Activated T-cell treated with anti-CD3 and anti-CD28 coated beads, Interleukin-2, amount 50 U/mL, for 4 hours (primary cell): ENCODE measurements at regions not wholly inside any gene's neighbourhood (a gene's known extent, or its start where the extent isn't known, plus 50 kb on each side); places are given as distances from the start of the nearest gene placed in this dataset.
"Not testable (repeated sequence)": the region's sequence is repeated elsewhere in the genome, so short reads cannot be mapped to it uniquely, and the experiment has no call there.

Experiments used
- ATAC-seq, 2 donors: fragments of 200-7000 bp; cut with Tn5 transposase; one replicate each; pipeline ENCODE4 v1.10.0; 2021
- DNase-seq: peaks from one replicate; pipeline ENCODE4 v3.0.0-alpha.2; 2020
- H3K27me3 Mint-ChIP-seq: one replicate; pipeline ENCODE4 v1.8.0; 2021; ENCODE audit warnings: low read depth, mixed read lengths
- H3K36me3 Mint-ChIP-seq: one replicate; pipeline ENCODE4 v1.8.0; 2022; ENCODE audit warnings: mixed read lengths; ENCODE audit not compliant: insufficient read depth
- H3K4me1 Mint-ChIP-seq: one replicate; pipeline ENCODE4 v1.8.0; 2021; ENCODE audit warnings: low read depth, mixed read lengths
- H3K4me3 Mint-ChIP-seq: one replicate; pipeline ENCODE4 v1.8.0; 2021; ENCODE audit warnings: mild to moderate bottlenecking, moderate library complexity, mixed read lengths
- H3K9me3 Mint-ChIP-seq: one replicate; pipeline ENCODE4 v1.8.0; 2021; ENCODE audit warnings: mixed read lengths

DNA sequence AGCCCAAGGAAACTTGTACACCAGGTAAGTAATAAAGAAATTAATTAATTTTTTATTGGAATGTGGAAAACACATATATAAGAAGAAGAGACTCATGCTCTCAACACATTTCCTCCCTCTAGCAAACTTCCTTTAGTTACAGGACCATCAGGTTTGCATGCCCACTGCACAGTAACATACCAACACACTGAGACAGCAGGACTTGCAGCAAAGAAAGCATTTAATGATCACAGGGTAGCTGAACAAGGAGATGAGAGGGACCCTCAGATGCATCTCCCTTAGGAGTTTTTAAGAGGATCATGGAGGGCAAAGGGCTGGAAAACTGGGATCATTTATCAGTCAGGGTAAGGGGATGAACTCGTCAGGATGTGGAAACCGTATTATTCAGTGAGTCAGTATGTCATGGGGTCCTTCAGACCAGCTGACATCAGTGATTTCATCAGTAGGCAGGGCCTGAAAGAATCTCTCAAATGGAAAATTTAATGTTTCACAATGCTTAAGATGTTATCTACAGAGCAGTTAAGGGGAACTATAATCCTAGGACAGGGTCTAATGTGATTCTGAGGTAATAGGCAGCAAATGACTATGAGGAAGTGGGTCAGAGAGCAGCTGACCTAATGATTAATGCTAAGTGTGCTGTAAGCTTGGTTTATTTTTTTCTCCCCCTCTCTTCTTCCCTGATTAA lies 193.8 kb upstream of the RND3 start:
- no peak overlapping the region for H3K4me3 Mint-ChIP-seq
- ATAC-seq (no peak), DNase-seq (no peak)
- no peaks in the 10 kb centered on the region for H3K9me3 Mint-ChIP-seq
- no peaks in the 10 kb centered on the region for H3K4me1 Mint-ChIP-seq
- H3K36me3 Mint-ChIP-seq: no peaks in the 10 kb centered on the region
- H3K27me3 Mint-ChIP-seq: no peaks in the 10 kb centered on the region

DNA sequence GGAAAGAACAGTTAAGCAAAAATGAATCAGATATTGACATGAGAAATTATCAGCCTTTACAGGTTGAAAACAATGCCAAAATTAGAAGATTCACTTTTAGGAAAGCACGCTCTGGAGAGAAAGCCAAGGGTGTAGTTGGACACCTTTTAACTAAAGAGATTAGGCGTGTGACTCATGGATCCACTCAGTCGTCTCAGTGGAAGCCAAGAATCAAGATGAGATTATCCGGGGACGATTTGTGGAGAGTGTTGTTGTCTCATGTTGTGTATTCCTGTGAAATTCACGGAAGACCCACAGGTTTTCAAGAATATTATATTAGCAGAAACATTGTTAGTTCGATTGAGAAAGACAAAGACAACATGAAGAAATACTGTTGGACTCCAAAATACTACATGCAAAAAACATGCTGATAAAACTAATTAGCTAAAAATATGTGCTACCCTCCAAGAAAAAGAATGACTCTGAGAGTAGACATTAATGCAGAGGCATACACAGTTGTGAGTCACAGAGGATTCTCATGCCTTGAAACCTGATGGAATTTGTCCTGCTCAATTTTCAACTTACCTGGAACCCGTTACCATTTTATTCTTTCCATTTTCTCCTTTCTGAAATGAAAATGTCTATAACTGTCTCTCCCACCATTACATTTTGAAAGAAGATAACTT lies 192.1 kb upstream of the RND3 start:
- H3K27me3 Mint-ChIP-seq: no peaks in the 10 kb centered on the region
- ATAC-seq (no peak), DNase-seq (no peak)
- no peaks in the 10 kb centered on the region for H3K9me3 Mint-ChIP-seq
- no peaks in the 10 kb centered on the region for H3K36me3 Mint-ChIP-seq
- H3K4me3 Mint-ChIP-seq: no peak overlapping the region
- H3K4me1 Mint-ChIP-seq: no peaks in the 10 kb centered on the region

DNA sequence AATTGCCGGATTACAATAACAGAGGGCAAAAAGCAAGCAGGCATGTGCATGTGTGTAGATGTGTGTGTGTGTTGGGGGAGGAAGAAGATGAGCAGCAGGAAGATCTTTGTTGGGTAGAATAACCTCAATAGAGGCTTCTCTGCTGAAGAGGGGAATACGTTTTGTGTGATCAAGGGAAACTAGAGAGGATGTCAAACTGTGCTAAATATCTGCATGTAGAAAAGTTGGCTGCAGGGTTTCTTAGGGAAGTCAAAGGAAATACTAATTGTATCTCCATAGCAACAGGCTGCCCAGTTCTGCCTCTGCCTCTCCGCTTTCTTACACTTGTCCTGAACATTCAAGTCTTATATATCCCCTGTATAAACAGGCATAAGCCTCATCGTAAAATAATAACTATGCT lies 190.1 kb upstream of the RND3 start:
- no peaks in the 10 kb centered on the region for H3K9me3 Mint-ChIP-seq
- no peaks in the 10 kb centered on the region for H3K36me3 Mint-ChIP-seq
- H3K4me1 Mint-ChIP-seq: no peaks in the 10 kb centered on the region
- H3K27me3 Mint-ChIP-seq: no peaks in the 10 kb centered on the region
- ATAC-seq (no peak), DNase-seq (no peak)
- H3K4me3 Mint-ChIP-seq: no peak overlapping the region

DNA sequence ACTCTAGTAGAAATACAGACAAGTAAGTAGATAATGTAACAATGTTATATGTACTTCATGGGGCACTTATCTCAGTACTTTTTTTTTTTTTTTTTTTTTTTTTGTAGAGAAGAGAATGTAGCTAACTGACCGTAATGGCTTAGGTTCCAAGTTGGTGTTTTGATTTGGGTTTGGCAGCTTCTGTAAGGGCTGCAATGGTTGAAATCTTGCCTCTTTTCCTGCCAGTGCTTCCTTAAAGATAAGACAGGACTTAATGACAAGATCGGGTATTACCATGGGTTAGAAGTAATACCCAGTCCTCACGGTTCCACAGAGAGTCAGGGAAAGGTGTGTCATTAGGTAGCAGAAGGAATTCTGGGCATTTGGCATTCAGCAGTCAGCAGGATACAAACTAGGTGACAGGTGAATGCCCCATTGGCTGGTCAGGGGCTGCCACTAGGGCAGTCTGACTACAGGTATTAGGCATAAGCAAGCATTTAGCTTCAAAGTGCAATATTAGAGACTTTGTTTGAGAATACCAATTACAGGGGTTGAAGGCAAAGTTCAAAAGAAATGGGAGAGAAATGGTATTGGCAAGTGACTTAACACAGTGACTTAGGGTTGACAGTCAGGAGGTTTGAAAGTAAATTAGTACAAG lies 189.4 kb upstream of the RND3 start:
- no peak overlapping the region for H3K4me3 Mint-ChIP-seq
- DNase-seq (no peak), ATAC-seq (no peak)
- H3K27me3 Mint-ChIP-seq: no peaks in the 10 kb centered on the region
- no peaks in the 10 kb centered on the region for H3K4me1 Mint-ChIP-seq
- no peaks in the 10 kb centered on the region for H3K9me3 Mint-ChIP-seq
- no peaks in the 10 kb centered on the region for H3K36me3 Mint-ChIP-seq

DNA sequence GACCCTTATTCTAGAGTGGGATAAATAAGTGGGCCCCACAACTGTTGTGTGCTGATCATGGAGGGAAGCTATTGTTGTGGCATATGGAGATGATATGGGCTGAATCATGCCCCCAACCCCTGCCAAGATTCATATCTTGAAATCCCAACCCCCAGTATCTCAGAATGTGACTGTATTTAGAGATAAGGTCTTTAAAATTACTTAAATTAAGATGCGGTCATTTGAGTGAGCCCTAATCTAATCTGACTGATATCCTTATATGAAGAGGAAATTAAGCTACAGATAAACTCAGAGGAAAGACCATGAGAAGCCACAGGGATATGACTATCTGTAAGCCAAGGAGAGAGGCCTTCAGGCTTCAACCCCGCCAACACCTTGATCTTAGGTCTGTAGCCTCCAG lies 188.3 kb upstream of the RND3 start:
- DNase-seq: no peak
- H3K4me1 Mint-ChIP-seq: no peaks in the 10 kb centered on the region
- no peak for ATAC-seq
- H3K27me3 Mint-ChIP-seq: no peaks in the 10 kb centered on the region
- H3K36me3 Mint-ChIP-seq: no peaks in the 10 kb centered on the region
- H3K9me3 Mint-ChIP-seq: no peaks in the 10 kb centered on the region
- H3K4me3 Mint-ChIP-seq: no peak overlapping the region

DNA sequence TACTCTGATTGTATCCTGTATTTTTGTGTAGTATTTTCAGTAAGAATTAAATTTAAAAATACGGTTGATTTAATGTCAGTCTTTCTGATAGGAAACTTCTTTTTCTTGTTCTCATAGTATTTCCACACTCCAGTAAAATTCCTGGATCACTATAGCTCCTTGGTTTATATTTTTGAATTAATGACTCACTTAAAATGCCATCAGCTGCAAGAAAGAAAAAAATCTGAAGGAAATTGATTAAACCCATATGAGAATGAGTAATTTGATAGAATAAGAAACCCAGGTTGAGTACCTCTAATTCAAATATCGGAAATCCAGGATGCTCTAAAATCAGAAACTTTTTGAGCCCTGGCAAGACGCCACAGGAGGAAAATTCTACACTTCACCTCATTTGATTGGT lies 186.8 kb upstream of the RND3 start:
- DNase-seq (no peak), ATAC-seq (no peak)
- H3K27me3 Mint-ChIP-seq: no peaks in the 10 kb centered on the region
- no peaks in the 10 kb centered on the region for H3K4me1 Mint-ChIP-seq
- no peaks in the 10 kb centered on the region for H3K9me3 Mint-ChIP-seq
- H3K36me3 Mint-ChIP-seq: no peaks in the 10 kb centered on the region
- no peak overlapping the region for H3K4me3 Mint-ChIP-seq

DNA sequence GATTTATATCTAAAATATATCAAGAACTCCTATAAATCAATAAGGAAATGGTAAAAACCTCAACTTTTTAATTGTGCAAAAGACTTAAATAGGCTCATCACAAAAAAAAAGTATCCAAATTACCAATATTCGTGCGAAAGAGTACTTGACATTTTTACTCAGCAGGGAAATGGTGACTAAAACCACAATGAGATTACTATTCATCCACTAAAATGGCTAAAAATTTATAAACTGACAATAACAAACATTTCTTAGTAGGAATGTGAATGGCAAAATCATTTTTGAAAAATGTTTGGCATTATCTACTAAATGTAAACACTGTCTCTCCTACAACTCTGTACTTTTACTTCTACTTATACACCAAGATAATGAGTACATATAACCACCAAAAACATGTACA lies 184.8 kb upstream of the RND3 start:
- H3K4me3 Mint-ChIP-seq: no peak overlapping the region
- no peak for DNase-seq
- H3K27me3 Mint-ChIP-seq: no peaks in the 10 kb centered on the region
- H3K36me3 Mint-ChIP-seq: no peaks in the 10 kb centered on the region
- ATAC-seq: no peak
- no peaks in the 10 kb centered on the region for H3K4me1 Mint-ChIP-seq
- H3K9me3 Mint-ChIP-seq: peaks cover 4% of the 10 kb centered on the region

DNA sequence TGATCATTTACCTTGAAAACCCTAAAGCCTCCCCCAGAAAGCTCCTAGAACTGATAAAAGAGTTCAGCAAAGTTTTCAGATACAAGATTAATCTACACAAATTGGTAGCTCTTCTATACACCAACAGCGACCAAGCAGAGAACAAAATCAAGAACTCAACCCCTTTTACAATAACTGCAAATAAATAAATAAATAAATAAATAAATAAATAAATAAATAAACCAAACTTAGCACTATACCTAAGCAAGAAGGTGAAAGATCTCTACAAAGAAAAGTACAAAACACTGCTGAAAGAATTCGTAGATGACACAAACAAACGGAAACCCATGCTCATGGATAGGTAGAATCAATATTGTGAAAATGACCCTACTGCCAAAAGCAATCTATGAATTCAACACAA lies 182.0 kb upstream of the RND3 start:
- DNase-seq (no peak), ATAC-seq (no peak)
- H3K4me3 Mint-ChIP-seq: no peak overlapping the region
- no peaks in the 10 kb centered on the region for H3K27me3 Mint-ChIP-seq
- peaks cover 4% of the 10 kb centered on the region for H3K9me3 Mint-ChIP-seq
- no peaks in the 10 kb centered on the region for H3K4me1 Mint-ChIP-seq
- H3K36me3 Mint-ChIP-seq: no peaks in the 10 kb centered on the region

DNA sequence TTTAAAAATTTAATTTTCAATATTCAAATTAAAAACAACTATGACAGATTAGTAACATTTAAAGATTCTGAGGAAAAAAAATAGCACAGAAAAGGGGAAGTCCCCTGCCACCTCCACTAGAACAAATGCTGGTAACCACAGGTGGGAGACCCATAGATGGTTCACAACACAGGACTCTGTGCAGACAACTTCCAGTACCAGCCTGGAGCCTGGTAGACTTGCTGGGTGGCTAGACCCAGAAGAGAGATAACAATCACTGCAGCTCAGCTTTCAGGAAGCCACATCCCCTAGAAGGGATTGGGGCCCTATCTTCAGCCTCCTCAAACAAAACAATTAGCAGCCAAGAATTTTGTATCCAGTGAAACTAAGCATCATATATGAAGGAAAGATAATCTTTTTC lies 179.6 kb upstream of the RND3 start:
- not testable (repeated sequence) for DNase-seq, H3K4me1 Mint-ChIP-seq, H3K36me3 Mint-ChIP-seq, ATAC-seq, H3K4me3 Mint-ChIP-seq, H3K27me3 Mint-ChIP-seq, H3K9me3 Mint-ChIP-seq

DNA sequence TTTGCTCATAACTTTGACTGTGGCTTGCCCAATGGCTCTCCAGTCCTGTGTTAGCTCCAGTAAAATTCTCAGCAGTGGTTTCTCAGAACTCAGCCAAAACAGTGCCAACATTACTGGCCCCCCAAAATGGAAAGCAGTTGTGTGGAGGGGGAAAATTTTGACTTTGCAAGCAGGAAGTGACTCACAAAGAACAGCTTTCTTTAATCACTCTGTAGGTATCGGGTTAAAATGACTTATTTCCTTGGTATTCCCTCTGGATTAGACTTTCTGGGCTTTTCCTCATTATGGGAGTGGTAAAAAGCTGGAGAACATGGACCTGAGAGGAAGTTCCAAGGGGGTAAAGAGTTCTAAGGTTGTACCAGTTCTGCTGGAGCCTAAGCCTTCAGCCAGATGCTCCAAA lies 175.7 kb upstream of the RND3 start:
- H3K36me3 Mint-ChIP-seq: no peaks in the 10 kb centered on the region
- H3K9me3 Mint-ChIP-seq: peaks cover 19% of the 10 kb centered on the region
- DNase-seq (no peak), ATAC-seq (no peak)
- H3K27me3 Mint-ChIP-seq: peaks cover 3% of the 10 kb centered on the region
- no peaks in the 10 kb centered on the region for H3K4me1 Mint-ChIP-seq
- no peak overlapping the region for H3K4me3 Mint-ChIP-seq

DNA sequence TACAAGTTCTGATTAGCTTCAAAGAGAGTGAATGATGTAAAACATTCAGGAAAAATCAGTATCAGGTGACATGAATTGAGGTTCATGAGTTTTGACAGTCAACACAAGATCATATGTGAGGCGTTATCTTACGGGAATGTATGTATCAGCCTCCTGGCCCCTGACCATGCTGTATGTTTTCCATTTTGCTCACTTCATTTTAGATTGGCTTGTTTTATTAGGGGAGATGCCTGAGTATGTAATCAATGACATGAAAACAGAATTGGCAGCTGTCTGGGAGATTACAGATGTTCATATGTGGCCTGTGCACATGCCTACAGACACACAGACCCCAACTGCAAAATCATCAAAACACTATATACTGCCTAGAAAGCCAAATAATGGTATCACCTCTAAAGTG lies 168.5 kb upstream of the RND3 start:
- no peak for DNase-seq
- H3K4me1 Mint-ChIP-seq: no peaks in the 10 kb centered on the region
- H3K4me3 Mint-ChIP-seq: no peak overlapping the region
- H3K36me3 Mint-ChIP-seq: no peaks in the 10 kb centered on the region
- ATAC-seq: no peak
- peaks cover 3% of the 10 kb centered on the region for H3K27me3 Mint-ChIP-seq
- H3K9me3 Mint-ChIP-seq: peaks cover 17% of the 10 kb centered on the region

DNA sequence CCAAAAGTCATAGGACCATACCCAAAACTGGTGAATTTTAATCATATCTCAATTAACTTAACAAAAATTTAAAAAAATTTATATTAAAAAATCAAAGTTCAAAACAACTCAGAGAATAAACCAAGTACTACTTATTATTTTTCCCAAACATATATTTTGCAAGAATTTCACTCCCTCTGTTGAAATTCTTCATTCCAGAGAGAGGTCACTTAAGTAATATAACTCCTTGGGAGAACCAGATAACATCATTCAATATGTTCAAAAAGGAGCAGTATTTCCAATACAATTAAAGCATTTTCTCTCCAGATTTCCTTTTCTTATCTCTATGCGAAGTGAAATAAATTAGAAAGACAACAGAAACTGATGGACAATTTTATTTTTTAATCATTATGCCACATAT lies 165.9 kb upstream of the RND3 start:
- H3K9me3 Mint-ChIP-seq: peaks cover 8% of the 10 kb centered on the region
- DNase-seq: no peak
- H3K36me3 Mint-ChIP-seq: no peaks in the 10 kb centered on the region
- no peak for ATAC-seq
- H3K4me3 Mint-ChIP-seq: no peak overlapping the region
- no peaks in the 10 kb centered on the region for H3K4me1 Mint-ChIP-seq
- peaks cover 1% of the 10 kb centered on the region for H3K27me3 Mint-ChIP-seq

DNA sequence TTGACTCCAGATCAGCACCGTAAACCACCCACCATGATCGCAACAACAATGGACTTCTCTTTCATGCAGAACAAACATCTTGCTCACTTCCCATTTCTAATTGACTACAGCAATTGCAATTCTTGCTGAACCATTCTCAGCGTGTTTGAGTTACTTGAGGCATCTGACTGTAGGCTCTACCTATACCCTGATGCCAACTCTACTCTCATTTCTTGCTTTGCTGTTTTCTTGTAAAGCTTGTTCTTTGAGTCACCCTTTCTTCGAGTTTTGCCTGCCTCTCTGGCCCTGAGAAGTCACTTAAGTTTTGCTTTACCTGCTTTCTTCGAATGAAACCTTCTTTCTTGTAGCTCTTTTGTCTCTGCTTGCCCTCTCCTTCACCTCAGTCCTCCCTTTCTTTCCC lies 160.5 kb upstream of the RND3 start:
- ATAC-seq: no peak
- Mint-ChIP-seq H3K4me3 (no peak overlapping the region), H3K9me3 (no peaks in the 10 kb centered on the region), H3K27me3 (no peaks in the 10 kb centered on the region), H3K36me3 (no peaks in the 10 kb centered on the region), H3K4me1 (no peaks in the 10 kb centered on the region)
- DNase-seq: no peak

DNA sequence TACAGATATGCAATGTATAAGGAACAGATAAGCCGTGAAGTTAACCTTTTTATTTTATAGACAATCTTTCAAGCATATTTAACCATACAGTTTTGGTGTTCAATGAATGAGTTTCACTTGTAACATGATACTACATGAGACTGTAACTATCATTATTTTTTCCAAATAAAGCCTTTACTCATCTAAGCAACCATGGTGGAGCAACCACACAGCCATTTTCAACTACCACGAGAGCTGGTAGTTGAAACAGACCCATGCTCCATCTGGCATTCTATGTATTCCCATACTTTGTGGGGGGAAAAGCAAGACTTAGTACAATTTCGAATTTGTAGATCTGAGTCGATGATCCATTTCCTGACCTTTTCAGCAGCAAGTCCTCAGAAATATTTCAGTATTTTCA lies 159.3 kb upstream of the RND3 start:
- DNase-seq (no peak), ATAC-seq (no peak)
- H3K4me3 Mint-ChIP-seq: no peak overlapping the region
- no peaks in the 10 kb centered on the region for H3K27me3 Mint-ChIP-seq
- no peaks in the 10 kb centered on the region for H3K4me1 Mint-ChIP-seq
- H3K9me3 Mint-ChIP-seq: no peaks in the 10 kb centered on the region
- H3K36me3 Mint-ChIP-seq: no peaks in the 10 kb centered on the region

DNA sequence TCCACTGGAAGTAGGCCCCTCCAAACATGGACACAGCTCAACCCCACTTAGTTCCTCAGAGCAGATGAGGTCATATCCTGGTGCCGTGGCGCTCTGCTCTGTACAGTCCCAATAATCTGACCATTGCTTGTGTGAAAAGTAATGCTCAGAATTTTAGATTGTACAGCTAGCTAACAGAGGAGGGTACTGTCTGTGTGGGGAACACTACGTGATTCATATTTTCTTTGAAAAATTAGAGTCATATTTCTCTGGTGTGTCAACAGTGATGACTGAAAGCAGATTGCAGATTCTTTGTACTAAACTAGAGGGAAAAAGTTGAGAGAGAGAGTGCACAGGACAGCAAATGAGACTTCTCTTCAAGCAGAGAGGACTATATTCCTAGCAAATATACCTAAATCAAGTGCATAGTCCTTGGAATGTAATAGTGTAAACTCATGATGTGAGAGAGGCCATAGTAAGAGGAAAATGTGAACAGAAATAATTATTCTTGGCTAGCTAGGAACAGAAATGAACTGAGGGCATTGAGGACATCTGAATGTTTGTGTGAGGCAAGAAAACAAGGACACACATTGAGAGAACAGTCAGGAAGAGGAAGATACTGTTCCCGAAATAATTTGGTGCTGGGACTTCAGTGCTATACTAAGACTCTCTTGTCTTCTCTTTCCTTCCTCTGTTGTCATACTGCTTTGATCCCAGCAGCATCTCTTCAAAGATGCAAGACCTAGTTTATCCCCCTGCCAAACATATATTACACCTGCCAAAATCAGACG lies 157.0 kb upstream of the RND3 start:
- DNase-seq (no peak), ATAC-seq (no peak)
- Mint-ChIP-seq H3K4me3 (no peak overlapping the region), H3K27me3 (no peaks in the 10 kb centered on the region), H3K36me3 (no peaks in the 10 kb centered on the region), H3K4me1 (no peaks in the 10 kb centered on the region), H3K9me3 (no peaks in the 10 kb centered on the region)
